SK-N-SH (cell line): ENCODE measurements at regions not wholly inside any gene's neighbourhood (a gene's known extent, or its start where the extent isn't known, plus 50 kb on each side); places are given as distances from the start of the nearest gene placed in this dataset.

ENCODE experiments used
- CTCF ChIA-PET: fragments of 300-600, 350-600 bp; formaldehyde crosslinking; extraction: SDS; loops from one replicate; lab custom pipeline; 2021; lab: Yijun Ruan, JAX
- POLR2A ChIA-PET: fragments of 350-600 bp; sonication (Branson Sonifier 250); formaldehyde crosslinking; extraction: SDS; loops from one replicate; lab custom pipeline; 2020; ENCODE audit warnings: antibody characterized with exemption, inconsistent platforms; lab: Yijun Ruan, JAX
- DNase-seq: peaks from one replicate; pipeline ENCODE4 v3.0.0; 2012
- H2AFZ ChIP-seq: fragments of 200-600 bp; sonication (generic); 2 replicates; pipeline ENCODE4 v1.8.1; 2016; ENCODE audit warnings: antibody characterized with exemption, mild to moderate bottlenecking, low read depth
- H3F3A ChIP-seq: fragments of 200-600 bp; sonication (generic); replicated peaks from 2 replicates; pipeline ENCODE3; 2016; ENCODE audit warnings: antibody characterized with exemption, mild to moderate bottlenecking; ENCODE audit not compliant: insufficient read depth
- H3K27ac ChIP-seq, 2 experiments: fragments of 200-500 bp in 1 of 2; fragments of 200-600 bp in 1 of 2; sonication (Bioruptor generic) in 1 of 2; sonication (generic), shearing (Covaris generic) in 1 of 2; 2 replicates each; pipeline versions ENCODE4 v1.5.1 to v1.6.1; 2014 to 2016; ENCODE audit warnings: low read depth in 2 of 2, inconsistent platforms in 1 of 2, low read length in 1 of 2, mild to moderate bottlenecking in 1 of 2, mixed read lengths in 1 of 2
- H3K27me3 ChIP-seq: fragments of 200-600 bp; sonication (generic), shearing (Covaris generic); 2 replicates; pipeline ENCODE4 v1.6.1; 2016; ENCODE audit warnings: mixed run types; ENCODE audit not compliant: insufficient read depth
- H3K36me3 ChIP-seq, 2 experiments: fragments of 200-500 bp in 1 of 2; fragments of 200-600 bp in 1 of 2; sonication (Bioruptor generic) in 1 of 2; sonication (generic) in 1 of 2; replicated peaks in 1 of 2; 2 replicates each; pipeline versions ENCODE3 to v1.5.1; 2014 to 2016; ENCODE audit warnings: low read length in 1 of 2, mild to moderate bottlenecking in 1 of 2; ENCODE audit not compliant: insufficient read depth in 2 of 2, control insufficient read depth in 1 of 2
- H3K4me1 ChIP-seq, 2 experiments: fragments of 200-500 bp in 1 of 2; fragments of 200-600 bp in 1 of 2; sonication (Bioruptor generic) in 1 of 2; sonication (generic), shearing (Covaris generic) in 1 of 2; 2 replicates each; pipeline versions ENCODE4 v1.5.1 to v1.6.1; 2014 to 2016; ENCODE audit warnings: low read depth in 1 of 2, low read length in 1 of 2, mixed run types in 1 of 2; ENCODE audit not compliant: insufficient read depth in 2 of 2, control insufficient read depth in 1 of 2
- H3K4me2 ChIP-seq: fragments of 200-600 bp; sonication (generic), shearing (Covaris generic); 2 replicates; pipeline ENCODE4 v1.6.1; 2017; ENCODE audit warnings: mixed run types
- H3K4me3 ChIP-seq, 2 experiments: fragments of 200-500 bp in 1 of 2; fragments of 200-600 bp in 1 of 2; sonication (Bioruptor generic) in 1 of 2; sonication (generic), shearing (Covaris generic) in 1 of 2; 2 replicates each; pipeline versions ENCODE4 v1.5.1 to v1.8.1; 2014 to 2016; ENCODE audit warnings: low read depth in 2 of 2, inconsistent platforms in 1 of 2, low read length in 1 of 2, mild to moderate bottlenecking in 1 of 2, mixed read lengths in 1 of 2, moderate library complexity in 1 of 2
- H3K79me2 ChIP-seq: fragments of 200-600 bp; sonication (generic); 2 replicates; pipeline ENCODE4 v1.8.1; 2017; ENCODE audit warnings: mild to moderate bottlenecking; ENCODE audit not compliant: insufficient read depth
- H3K9ac ChIP-seq: fragments of 200-600 bp; sonication (generic); 2 replicates; pipeline ENCODE4 v1.6.1; 2017; ENCODE audit warnings: mixed run types
- H3K9me2 ChIP-seq: fragments of 200-600 bp; sonication (generic); 2 replicates; pipeline ENCODE4 v1.6.1; 2017; ENCODE audit warnings: mixed run types
- H3K9me3 ChIP-seq: fragments of 200-600 bp; sonication (generic); 2 replicates; pipeline ENCODE4 v1.6.1; 2017; ENCODE audit warnings: mixed run types, mild to moderate bottlenecking, moderate library complexity
- H4K20me1 ChIP-seq: fragments of 200-600 bp; sonication (generic); 2 replicates; pipeline ENCODE4 v1.6.1; 2017; ENCODE audit warnings: mild to moderate bottlenecking, mixed run types; ENCODE audit not compliant: insufficient read depth
- EP300 ChIP-seq, 2 experiments: IDR thresholded peaks; 2 replicates each; pipeline versions ENCODE4 v1.4.0 to v1.6.1; 2012; ENCODE audit warnings: borderline replicate concordance in 1 of 2, low read depth in 1 of 2, low read length in 1 of 2
- EZH2phosphoT487 ChIP-seq: fragments of 200-600 bp; sonication (generic); IDR thresholded peaks from 2 replicates; pipeline ENCODE4 v1.6.1; 2017; ENCODE audit warnings: low read depth, mixed run types, mild to moderate bottlenecking, antibody characterized with exemption, moderate library complexity, borderline replicate concordance
- FOSL2 ChIP-seq: IDR thresholded peaks from 2 replicates; pipeline ENCODE4 v1.4.0; 2012; ENCODE audit warnings: low read depth, mild to moderate bottlenecking, moderate library complexity, borderline replicate concordance
- FOXJ3 ChIP-seq: sonication (generic); formaldehyde crosslinking; IDR thresholded peaks from 2 replicates; pipeline ENCODE4 v1.5.1; 2020; ENCODE audit warnings: mild to moderate bottlenecking, missing genetic modification reagents
- FOXM1 ChIP-seq: IDR thresholded peaks from 2 replicates; pipeline ENCODE4 v1.4.0; 2012; ENCODE audit warnings: low read depth, mild to moderate bottlenecking
- JUND ChIP-seq: IDR thresholded peaks from 2 replicates; pipeline ENCODE4 v1.4.0; 2012
- MEF2A ChIP-seq: IDR thresholded peaks from 2 replicates; pipeline ENCODE4 v1.4.0; 2012; ENCODE audit warnings: low read depth, borderline replicate concordance
- MXI1 ChIP-seq: IDR thresholded peaks from 2 replicates; pipeline ENCODE4 v1.6.1; 2012; ENCODE audit warnings: mild to moderate bottlenecking, low read depth, low read length, improper control_type of control experiment
- NFIC ChIP-seq: IDR thresholded peaks from 2 replicates; pipeline ENCODE4 v1.4.0; 2012; ENCODE audit warnings: borderline replicate concordance
- NRF1 ChIP-seq: IDR thresholded peaks from 2 replicates; pipeline ENCODE4 v1.6.1; 2012; ENCODE audit warnings: low read depth, mild to moderate bottlenecking, low read length
- PBX3 ChIP-seq: IDR thresholded peaks from 2 replicates; pipeline ENCODE4; 2012
- POLR2AphosphoS5 ChIP-seq: IDR thresholded peaks from 2 replicates; pipeline ENCODE4 v1.6.1; 2012; ENCODE audit warnings: low read depth, low read length
- RAD21 ChIP-seq: IDR thresholded peaks from 2 replicates; pipeline ENCODE4 v1.6.1; 2012; ENCODE audit warnings: mild to moderate bottlenecking, low read length
- RCOR1 ChIP-seq: fragments of 150-350 bp; IDR thresholded peaks from 2 replicates; pipeline ENCODE4 v1.6.1; 2017; ENCODE audit warnings: antibody characterized with exemption, low read length
- SIN3A ChIP-seq: IDR thresholded peaks from 2 replicates; pipeline ENCODE4 v1.6.1; 2012; ENCODE audit warnings: low read depth, mild to moderate bottlenecking, low read length, moderate library complexity, borderline replicate concordance
- TAF1 ChIP-seq: IDR thresholded peaks from 2 replicates; pipeline ENCODE4 v1.6.1; 2012; ENCODE audit warnings: low read depth, mild to moderate bottlenecking, low read length, moderate library complexity, borderline replicate concordance
- TEAD4 ChIP-seq: IDR thresholded peaks from 2 replicates; pipeline ENCODE4 v1.4.0; 2012; ENCODE audit warnings: mild to moderate bottlenecking, borderline replicate concordance; ENCODE audit not compliant: insufficient read depth
- USF1 ChIP-seq: IDR thresholded peaks from 2 replicates; pipeline ENCODE4 v1.4.0; 2012; ENCODE audit warnings: low read depth, borderline replicate concordance
- WGBS: methylation state at CpG from one replicate; pipeline ENCODE4 v1.1.6; 2017; ENCODE audit warnings: low lambda C conversion rate; 5-methylcytosine and 5-hydroxymethylcytosine counted together
- TF ChIP-seq, protein P1 (sequence below): IDR thresholded peaks from 2 replicates; pipeline ENCODE4 v1.6.1; 2012; ENCODE audit warnings: mild to moderate bottlenecking, low read depth, low read length, moderate library complexity
- TF ChIP-seq, protein P2 (sequence below): fragments of 200-600 bp; sonication (generic); IDR thresholded peaks from 2 replicates; pipeline ENCODE4 v1.6.1; 2017; ENCODE audit warnings: antibody characterized with exemption, mild to moderate bottlenecking, moderate library complexity
- TF ChIP-seq, protein P3 (sequence below): fragments of 150-350 bp; IDR thresholded peaks from 2 replicates; pipeline ENCODE4 v1.6.1; 2016; ENCODE audit warnings: mild to moderate bottlenecking, low read depth, low read length
- TF ChIP-seq, protein P4 (sequence below): IDR thresholded peaks from 2 replicates; pipeline ENCODE4 v1.4.0; 2012; ENCODE audit warnings: low read depth

GRCh38 chr17:77429969-77430752, 289.4 kb downstream of the SEC14L1 start:
- POLR2A ChIA-PET, result interaction anchor here (0.5 to 1.5 kb wide), 12 partner anchors 22 to 528 kb away, joined by 3 to 7 read pairs (median 4); partner anchors contain the start of gene TNRC6C
- no peaks in the 10 kb centered on the region for H3K9me2 ChIP-seq
- peak overlapping the region in 1 of 2 experiments; percentile 42; a peak in 1 of 4 replicates for H3K4me3 ChIP-seq
- H3F3A ChIP-seq, result peaks cover 46% of the 10 kb centered on the region
- no peaks in the 10 kb centered on the region for H3K9me3 ChIP-seq
- peaks cover 3% of the 10 kb centered on the region; the same call in 1 of the 2 replicates for H4K20me1 ChIP-seq
- no peak overlapping the region for H2AFZ ChIP-seq
- H3K9ac ChIP-seq, result peak overlapping the region; percentile 54; the same call in 1 of the 2 replicates
- DNase-seq, result peak; percentile 93
- H3K79me2 ChIP-seq, result peaks cover 69% of the 10 kb centered on the region
- peaks cover 0 to 2% of the 10 kb centered on the region in 2 experiments for H3K36me3 ChIP-seq
- peak overlapping the region; percentile 74 for H3K4me2 ChIP-seq
- no peaks in the 10 kb centered on the region for H3K27me3 ChIP-seq
- 25% methylated on average over 16 of the region's 16 CpGs for WGBS
- CTCF ChIA-PET, result interaction anchor here (0.5 to 29.4 kb wide), 63 partner anchors 9 to 895 kb away, joined by 3 to 566 read pairs (median 6); no protein-coding TSS in a partner anchor
- peaks cover 82 to 87% of the 10 kb centered on the region in 2 experiments for H3K4me1 ChIP-seq
- peak overlapping the region; percentile 78 to 97 for H3K27ac ChIP-seq
- TF ChIP-seq FOSL2 (peak; percentile 99; the same call in 1 of the 2 replicates), POLR2AphosphoS5 (peak; percentile 93; the same call in 1 of the 2 replicates), PBX3 (peak; percentile 98), RAD21 (peak; percentile 98), FOXJ3 (CRISPR knock-in tag) (no peak), TAF1 (peak; percentile 57; the same call in 1 of the 2 replicates), NRF1 (no peak), EZH2phosphoT487 (no peak), TEAD4 (peak; percentile 99), MEF2A (no peak; the same call in 1 of the 2 replicates), FOXM1 (peak; percentile 87), JUND (peak; percentile 99), RCOR1 (peak; percentile 89), EP300 (IDR thresholded peaks at IDR 0.05; ENCODE audit: borderline replicate concordance in 1 of 2, low read depth in 1 of 2, low read length in 1 of 2) (peak; percentile 80 to 98), USF1 (peak; percentile 69), NFIC (peak; percentile 97), SIN3A (peak; percentile 99), MXI1 (peak; percentile 76)
- TF ChIP-seq, protein P1, sequence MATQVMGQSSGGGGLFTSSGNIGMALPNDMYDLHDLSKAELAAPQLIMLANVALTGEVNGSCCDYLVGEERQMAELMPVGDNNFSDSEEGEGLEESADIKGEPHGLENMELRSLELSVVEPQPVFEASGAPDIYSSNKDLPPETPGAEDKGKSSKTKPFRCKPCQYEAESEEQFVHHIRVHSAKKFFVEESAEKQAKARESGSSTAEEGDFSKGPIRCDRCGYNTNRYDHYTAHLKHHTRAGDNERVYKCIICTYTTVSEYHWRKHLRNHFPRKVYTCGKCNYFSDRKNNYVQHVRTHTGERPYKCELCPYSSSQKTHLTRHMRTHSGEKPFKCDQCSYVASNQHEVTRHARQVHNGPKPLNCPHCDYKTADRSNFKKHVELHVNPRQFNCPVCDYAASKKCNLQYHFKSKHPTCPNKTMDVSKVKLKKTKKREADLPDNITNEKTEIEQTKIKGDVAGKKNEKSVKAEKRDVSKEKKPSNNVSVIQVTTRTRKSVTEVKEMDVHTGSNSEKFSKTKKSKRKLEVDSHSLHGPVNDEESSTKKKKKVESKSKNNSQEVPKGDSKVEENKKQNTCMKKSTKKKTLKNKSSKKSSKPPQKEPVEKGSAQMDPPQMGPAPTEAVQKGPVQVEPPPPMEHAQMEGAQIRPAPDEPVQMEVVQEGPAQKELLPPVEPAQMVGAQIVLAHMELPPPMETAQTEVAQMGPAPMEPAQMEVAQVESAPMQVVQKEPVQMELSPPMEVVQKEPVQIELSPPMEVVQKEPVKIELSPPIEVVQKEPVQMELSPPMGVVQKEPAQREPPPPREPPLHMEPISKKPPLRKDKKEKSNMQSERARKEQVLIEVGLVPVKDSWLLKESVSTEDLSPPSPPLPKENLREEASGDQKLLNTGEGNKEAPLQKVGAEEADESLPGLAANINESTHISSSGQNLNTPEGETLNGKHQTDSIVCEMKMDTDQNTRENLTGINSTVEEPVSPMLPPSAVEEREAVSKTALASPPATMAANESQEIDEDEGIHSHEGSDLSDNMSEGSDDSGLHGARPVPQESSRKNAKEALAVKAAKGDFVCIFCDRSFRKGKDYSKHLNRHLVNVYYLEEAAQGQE, result peak; percentile 77
- TF ChIP-seq, protein P2, sequence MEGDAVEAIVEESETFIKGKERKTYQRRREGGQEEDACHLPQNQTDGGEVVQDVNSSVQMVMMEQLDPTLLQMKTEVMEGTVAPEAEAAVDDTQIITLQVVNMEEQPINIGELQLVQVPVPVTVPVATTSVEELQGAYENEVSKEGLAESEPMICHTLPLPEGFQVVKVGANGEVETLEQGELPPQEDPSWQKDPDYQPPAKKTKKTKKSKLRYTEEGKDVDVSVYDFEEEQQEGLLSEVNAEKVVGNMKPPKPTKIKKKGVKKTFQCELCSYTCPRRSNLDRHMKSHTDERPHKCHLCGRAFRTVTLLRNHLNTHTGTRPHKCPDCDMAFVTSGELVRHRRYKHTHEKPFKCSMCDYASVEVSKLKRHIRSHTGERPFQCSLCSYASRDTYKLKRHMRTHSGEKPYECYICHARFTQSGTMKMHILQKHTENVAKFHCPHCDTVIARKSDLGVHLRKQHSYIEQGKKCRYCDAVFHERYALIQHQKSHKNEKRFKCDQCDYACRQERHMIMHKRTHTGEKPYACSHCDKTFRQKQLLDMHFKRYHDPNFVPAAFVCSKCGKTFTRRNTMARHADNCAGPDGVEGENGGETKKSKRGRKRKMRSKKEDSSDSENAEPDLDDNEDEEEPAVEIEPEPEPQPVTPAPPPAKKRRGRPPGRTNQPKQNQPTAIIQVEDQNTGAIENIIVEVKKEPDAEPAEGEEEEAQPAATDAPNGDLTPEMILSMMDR, result peak; percentile 99
- TF ChIP-seq, protein P3, sequence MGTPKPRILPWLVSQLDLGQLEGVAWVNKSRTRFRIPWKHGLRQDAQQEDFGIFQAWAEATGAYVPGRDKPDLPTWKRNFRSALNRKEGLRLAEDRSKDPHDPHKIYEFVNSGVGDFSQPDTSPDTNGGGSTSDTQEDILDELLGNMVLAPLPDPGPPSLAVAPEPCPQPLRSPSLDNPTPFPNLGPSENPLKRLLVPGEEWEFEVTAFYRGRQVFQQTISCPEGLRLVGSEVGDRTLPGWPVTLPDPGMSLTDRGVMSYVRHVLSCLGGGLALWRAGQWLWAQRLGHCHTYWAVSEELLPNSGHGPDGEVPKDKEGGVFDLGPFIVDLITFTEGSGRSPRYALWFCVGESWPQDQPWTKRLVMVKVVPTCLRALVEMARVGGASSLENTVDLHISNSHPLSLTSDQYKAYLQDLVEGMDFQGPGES, result 0 out of 2 replicates have a peak, but pooled peaks have one; percentile 4
- TF ChIP-seq, protein P4, sequence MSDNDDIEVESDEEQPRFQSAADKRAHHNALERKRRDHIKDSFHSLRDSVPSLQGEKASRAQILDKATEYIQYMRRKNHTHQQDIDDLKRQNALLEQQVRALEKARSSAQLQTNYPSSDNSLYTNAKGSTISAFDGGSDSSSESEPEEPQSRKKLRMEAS, result peak; percentile 97
